ENCODE measurements at regions not wholly inside any gene's neighbourhood (a gene's known extent, or its start where the extent isn't known, plus 50 kb on each side); places are given as distances from the start of the nearest gene placed in this dataset.

- TF ChIP-seq CTCF (IDR thresholded peaks at IDR 0.05) (no peak), EP300 (IDR thresholded peaks at IDR 0.05) (no peak)
These were observed 877.8 kb downstream of the TUSC7 start for GRCh38 chr3:117587416-117587815.
